GM12878 (cell line): ENCODE measurements at regions not wholly inside any gene's neighbourhood (a gene's known extent, or its start where the extent isn't known, plus 50 kb on each side); places are given as distances from the start of the nearest gene placed in this dataset.

Experiments used
- ATAC-seq: fragments of 200-7000 bp; cut with Tn5 transposase; 3 replicates; pipeline ENCODE4 v1.9.1; 2020; ENCODE audit warnings: mild to moderate bottlenecking, moderate library complexity
- BruUV-seq: library from RNA; stranded (reverse); fragments of 400-500 nt; replicated peaks from 2 replicates; lab custom pipeline; 2021; lab: Mats Ljungman, UMichigan
- CTCF ChIA-PET: fragments of 300-600 bp; sonication (Branson Sonifier 250); formaldehyde crosslinking; extraction: SDS; loops from one replicate; lab custom pipeline; 2021; ENCODE audit warnings: inconsistent platforms; lab: Yijun Ruan, JAX
- POLR2A ChIA-PET: fragments of 350-600 bp; formaldehyde crosslinking; extraction: SDS; loops from one replicate; lab custom pipeline; 2021; ENCODE audit warnings: inconsistent platforms; lab: Charles Lee
- RAD21 ChIA-PET: fragments of 300-600 bp; sonication (Branson Sonifier 250); formaldehyde crosslinking; loops from one replicate; lab custom pipeline; 2023; ENCODE audit warnings: antibody characterized with exemption; ENCODE audit not compliant: unreplicated experiment; lab: Charles Lee
- SMC1A ChIA-PET: fragments of 300-600 bp; sonication (Branson Sonifier 250); formaldehyde crosslinking; loops from one replicate; lab custom pipeline; 2023; ENCODE audit not compliant: unreplicated experiment, uncharacterized antibody; lab: Charles Lee
- DNase-seq: peaks from one replicate; pipeline ENCODE4 v3.0.0-alpha.2; 2011; ENCODE audit warnings: low read depth, low spot score
- FAIRE-seq: peaks from 3 replicates; lab custom pipeline; 2011; peaks lifted over from hg19 to GRCh38; lab: Jason Lieb, UNC
- H2AFZ ChIP-seq: 2 replicates; pipeline ENCODE4 v1.6.0; 2011; ENCODE audit warnings: low read depth, low read length, control low read depth; ENCODE audit not compliant: control insufficient read depth
- H3K27ac ChIP-seq: 2 replicates; pipeline ENCODE4 v1.5.1; 2011; ENCODE audit warnings: control low read depth; ENCODE audit not compliant: control insufficient read depth, insufficient read depth
- H3K27me3 ChIP-seq, 2 experiments: replicated peaks in 1 of 2; 2 replicates each; pipeline versions ENCODE4 v1.6.0 to v1.6.1; 2011; ENCODE audit warnings: low read length in 1 of 2; ENCODE audit not compliant: control insufficient read depth in 2 of 2, insufficient read depth in 2 of 2
- H3K36me3 ChIP-seq, 2 experiments: 2 replicates each; pipeline ENCODE4 v1.5.1; 2011; ENCODE audit warnings: low read length in 1 of 2; ENCODE audit not compliant: control insufficient read depth in 2 of 2, insufficient read depth in 2 of 2
- H3K4me1 ChIP-seq: 2 replicates; pipeline ENCODE4 v1.6.1; 2011; ENCODE audit warnings: mild to moderate bottlenecking, low read length, moderate library complexity, mixed read lengths; ENCODE audit not compliant: control insufficient read depth, insufficient read depth
- H3K4me2 ChIP-seq: 2 replicates; pipeline ENCODE4 v1.6.0; 2011; ENCODE audit warnings: control low read depth; ENCODE audit not compliant: control insufficient read depth, insufficient read depth
- H3K4me3 ChIP-seq: fragments of 200-600 bp; sonication (generic); 2 replicates; pipeline ENCODE4 v1.5.1; 2016
- H3K79me2 ChIP-seq: 2 replicates; pipeline ENCODE4 v1.6.0; 2011; ENCODE audit warnings: low read length; ENCODE audit not compliant: control insufficient read depth, insufficient read depth
- H3K9ac ChIP-seq: 2 replicates; pipeline ENCODE4 v1.8.0; 2011; ENCODE audit warnings: low read length, control low read depth, mixed read lengths; ENCODE audit not compliant: control insufficient read depth, insufficient read depth
- H3K9me3 ChIP-seq: replicated peaks from 3 replicates; pipeline ENCODE4 v1.5.1; 2011; ENCODE audit warnings: mild to moderate bottlenecking, low read length; ENCODE audit not compliant: control insufficient read depth, insufficient read depth
- H4K20me1 ChIP-seq: 2 replicates; pipeline ENCODE4 v1.6.0; 2011; ENCODE audit not compliant: control insufficient read depth, insufficient read depth
- BACH1 ChIP-seq: fragments of 450-650 bp; IDR thresholded peaks from 2 replicates; pipeline ENCODE4 v1.6.1; 2017; ENCODE audit warnings: mild to moderate bottlenecking, borderline replicate concordance
- HDAC6 ChIP-seq: fragments of 200-600 bp; sonication (generic); IDR thresholded peaks from one replicate; pipeline ENCODE4 v1.8.0; 2017; ENCODE audit warnings: antibody characterized with exemption; ENCODE audit not compliant: unreplicated experiment
- MEF2A ChIP-seq: IDR thresholded peaks from 2 replicates; pipeline ENCODE4 v1.6.1; 2011; ENCODE audit warnings: low read depth, mild to moderate bottlenecking, low read length, moderate library complexity; ENCODE audit not compliant: insufficient read depth
- NFYA ChIP-seq: IDR thresholded peaks from 2 replicates; pipeline ENCODE4 v1.6.1; 2011; ENCODE audit warnings: low read depth, mild to moderate bottlenecking, low read length, improper control_type of control experiment, borderline replicate concordance
- NR2C1 ChIP-seq: fragments of 450-650 bp; IDR thresholded peaks from 2 replicates; pipeline ENCODE4 v1.6.1; 2017; ENCODE audit warnings: antibody characterized with exemption, mild to moderate bottlenecking, moderate library complexity
- SUPT20H ChIP-seq: IDR thresholded peaks from 2 replicates; pipeline ENCODE4 v1.6.1; 2011; ENCODE audit warnings: low read depth, mild to moderate bottlenecking, low read length, moderate library complexity, borderline replicate concordance; ENCODE audit not compliant: control insufficient read depth
- WGBS: methylation state at CpG from one replicate; pipeline ENCODE4 v1.1.6; 2016; ENCODE audit warnings: low lambda C conversion rate; ENCODE audit not compliant: insufficient replicate concordance, insufficient coverage; ENCODE audit errors: missing lambda C conversion rate; 5-methylcytosine and 5-hydroxymethylcytosine counted together
- in situ Hi-C: fragments of 300-500 bp; cut with MboI; formaldehyde crosslinking; loops from 9 replicates; pipeline ENCODE4 v1.14.3; 2018; ENCODE audit warnings: mixed read lengths
- intact Hi-C: fragments of 100-400 bp; cut with micrococcal nuclease; formaldehyde crosslinking; loops from one replicate; pipeline ENCODE4 v1.14.2; 2022; ENCODE audit not compliant: unreplicated experiment
- TF ChIP-seq, protein P1 (sequence below): fragments of 450-650 bp; conservative IDR thresholded peaks from 2 replicates; pipeline ENCODE4 v1.6.1; 2017; ENCODE audit warnings: mild to moderate bottlenecking, moderate library complexity
- TF ChIP-seq, protein P2 (sequence below), 3 experiments: IDR thresholded peaks in 2 of 3; conservative IDR thresholded peaks in 1 of 3; 2 replicates each; pipeline ENCODE4 v1.5.1; 2011; ENCODE audit warnings: low read depth in 3 of 3, low read length in 3 of 3, mild to moderate bottlenecking in 3 of 3, control low read depth in 2 of 3, moderate library complexity in 2 of 3, inconsistent platforms in 1 of 3, mixed read lengths in 1 of 3; ENCODE audit not compliant: control insufficient read depth in 2 of 3, insufficient read depth in 1 of 3; ENCODE audit errors: extremely low read depth in 1 of 3

DNA sequence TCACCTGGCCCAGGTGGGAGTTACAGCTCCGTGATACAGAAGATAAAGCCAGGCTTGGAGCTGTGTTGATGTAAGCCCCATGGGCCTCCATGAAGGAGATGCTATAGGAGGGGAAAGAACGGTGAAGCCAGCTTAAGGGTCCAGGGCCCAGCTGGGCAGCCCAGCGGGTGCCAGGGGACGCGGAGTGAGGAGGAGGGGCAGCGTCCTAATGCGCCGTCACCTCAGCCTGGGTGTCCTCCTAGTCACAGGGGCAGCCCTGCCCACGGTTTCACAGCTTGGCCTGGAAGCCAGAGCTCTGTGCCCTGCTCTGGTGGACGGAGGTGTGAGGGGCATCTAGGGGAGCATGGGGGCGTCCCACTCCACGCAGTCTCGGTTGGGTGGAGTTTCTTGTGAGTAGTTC lies 52.7 kb upstream of the TTC34 start (continued):
- no peak for TF ChIP-seq HDAC6

DNA sequence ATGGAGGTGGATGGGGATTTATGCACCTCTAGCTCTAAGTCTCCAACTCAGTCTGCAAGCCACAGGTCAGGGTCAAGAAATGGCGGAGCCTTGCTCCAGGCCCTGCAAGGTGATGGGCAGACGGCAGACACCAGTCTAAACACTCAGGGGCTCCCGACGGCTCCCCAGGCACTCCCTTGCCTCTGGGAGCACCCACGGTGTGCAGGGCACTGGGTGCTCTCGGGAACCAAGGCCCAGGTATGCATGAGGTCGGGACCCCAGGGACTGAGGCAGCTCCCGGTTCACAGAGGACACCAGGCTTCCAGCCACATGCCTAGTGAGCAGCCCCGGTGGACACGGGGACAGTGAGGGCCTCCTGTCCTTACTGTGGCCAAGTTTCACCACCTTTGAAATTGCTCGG lies 53.1 kb upstream of the TTC34 start:
- H2AFZ ChIP-seq: no peak overlapping the region
- ATAC-seq (no peak), DNase-seq (no peak), FAIRE-seq (no peak)
- ChIA-PET CTCF (no interaction called here), SMC1A (no interaction called here), RAD21 (no interaction called here), POLR2A (no interaction called here)
- 33% methylated on average over 11 of the region's 11 CpGs for WGBS
- H3K79me2 ChIP-seq: no peaks in the 10 kb centered on the region
- no TSS peak for BruUV-seq
- no peak overlapping the region for H3K4me3 ChIP-seq
- no peaks in the 10 kb centered on the region; the same call in 2 of the 3 replicates for H3K9me3 ChIP-seq
- intact Hi-C loops: no loop called here
- H3K9ac ChIP-seq: no peak overlapping the region
- no peaks in the 10 kb centered on the region for H4K20me1 ChIP-seq
- in situ Hi-C loops: no loop called here
- TF ChIP-seq SUPT20H: no peak
- no peak for TF ChIP-seq MEF2A
- TF ChIP-seq NR2C1: no peak
- TF ChIP-seq, protein P1, sequence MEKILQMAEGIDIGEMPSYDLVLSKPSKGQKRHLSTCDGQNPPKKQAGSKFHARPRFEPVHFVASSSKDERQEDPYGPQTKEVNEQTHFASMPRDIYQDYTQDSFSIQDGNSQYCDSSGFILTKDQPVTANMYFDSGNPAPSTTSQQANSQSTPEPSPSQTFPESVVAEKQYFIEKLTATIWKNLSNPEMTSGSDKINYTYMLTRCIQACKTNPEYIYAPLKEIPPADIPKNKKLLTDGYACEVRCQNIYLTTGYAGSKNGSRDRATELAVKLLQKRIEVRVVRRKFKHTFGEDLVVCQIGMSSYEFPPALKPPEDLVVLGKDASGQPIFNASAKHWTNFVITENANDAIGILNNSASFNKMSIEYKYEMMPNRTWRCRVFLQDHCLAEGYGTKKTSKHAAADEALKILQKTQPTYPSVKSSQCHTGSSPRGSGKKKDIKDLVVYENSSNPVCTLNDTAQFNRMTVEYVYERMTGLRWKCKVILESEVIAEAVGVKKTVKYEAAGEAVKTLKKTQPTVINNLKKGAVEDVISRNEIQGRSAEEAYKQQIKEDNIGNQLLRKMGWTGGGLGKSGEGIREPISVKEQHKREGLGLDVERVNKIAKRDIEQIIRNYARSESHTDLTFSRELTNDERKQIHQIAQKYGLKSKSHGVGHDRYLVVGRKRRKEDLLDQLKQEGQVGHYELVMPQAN: no peak
- no peak for TF ChIP-seq NFYA
- TF ChIP-seq, protein P2, sequence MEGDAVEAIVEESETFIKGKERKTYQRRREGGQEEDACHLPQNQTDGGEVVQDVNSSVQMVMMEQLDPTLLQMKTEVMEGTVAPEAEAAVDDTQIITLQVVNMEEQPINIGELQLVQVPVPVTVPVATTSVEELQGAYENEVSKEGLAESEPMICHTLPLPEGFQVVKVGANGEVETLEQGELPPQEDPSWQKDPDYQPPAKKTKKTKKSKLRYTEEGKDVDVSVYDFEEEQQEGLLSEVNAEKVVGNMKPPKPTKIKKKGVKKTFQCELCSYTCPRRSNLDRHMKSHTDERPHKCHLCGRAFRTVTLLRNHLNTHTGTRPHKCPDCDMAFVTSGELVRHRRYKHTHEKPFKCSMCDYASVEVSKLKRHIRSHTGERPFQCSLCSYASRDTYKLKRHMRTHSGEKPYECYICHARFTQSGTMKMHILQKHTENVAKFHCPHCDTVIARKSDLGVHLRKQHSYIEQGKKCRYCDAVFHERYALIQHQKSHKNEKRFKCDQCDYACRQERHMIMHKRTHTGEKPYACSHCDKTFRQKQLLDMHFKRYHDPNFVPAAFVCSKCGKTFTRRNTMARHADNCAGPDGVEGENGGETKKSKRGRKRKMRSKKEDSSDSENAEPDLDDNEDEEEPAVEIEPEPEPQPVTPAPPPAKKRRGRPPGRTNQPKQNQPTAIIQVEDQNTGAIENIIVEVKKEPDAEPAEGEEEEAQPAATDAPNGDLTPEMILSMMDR (IDR thresholded peaks at IDR 0.05 in 2 of 3, conservative IDR thresholded peaks at IDR 0.05 in 1 of 3; ENCODE audit: control insufficient read depth in 2 of 3, extremely low read depth in 1 of 3, insufficient read depth in 1 of 3, low read depth in 3 of 3, low read length in 3 of 3): no peak
- TF ChIP-seq BACH1: no peak
- H3K27me3 ChIP-seq: no peaks in the 10 kb centered on the region
- H3K4me2 ChIP-seq: no peak overlapping the region
- H3K4me1 ChIP-seq: no peaks in the 10 kb centered on the region
- no peak overlapping the region for H3K27ac ChIP-seq
- H3K36me3 ChIP-seq: no peaks in the 10 kb centered on the region
